ENCODE measurements at regions not wholly inside any gene's neighbourhood (a gene's known extent, or its start where the extent isn't known, plus 50 kb on each side); places are given as distances from the start of the nearest gene placed in this dataset.
A peak's percentile ranks its signal among the peaks of the same experiment; 100 is the strongest.

- no peak for DNase-seq (ENCODE audit: low spot score)
Measured at GRCh38 chr5:33321026-33321425, 119.7 kb upstream of the TARS1 start.

- DNase-seq (ENCODE audit: low spot score), result no peak
Measured at GRCh38 chr5:33322632-33323031, 118.1 kb upstream of the TARS1 start.

- DNase-seq (ENCODE audit: low spot score), result no peak
Measured at GRCh38 chr5:33324667-33325307, 116.0 kb upstream of the TARS1 start.

- DNase-seq (ENCODE audit: low spot score), result no peak
Measured at GRCh38 chr5:33328818-33329217, 111.9 kb upstream of the TARS1 start.

- DNase-seq (ENCODE audit: low spot score), result no peak
Measured at GRCh38 chr5:33329891-33330290, 110.9 kb upstream of the TARS1 start.

GRCh38 chr5:33330426-33330825, 110.3 kb upstream of the TARS1 start:
- DNase-seq (ENCODE audit: low spot score), result no peak

- no peak for DNase-seq (ENCODE audit: low spot score)
Measured at GRCh38 chr5:33330992-33331391, 109.8 kb upstream of the TARS1 start.

- no peak for DNase-seq (ENCODE audit: low spot score)
Measured at GRCh38 chr5:33332804-33333203, 108.0 kb upstream of the TARS1 start.

- no peak for DNase-seq (ENCODE audit: low spot score)
Measured at GRCh38 chr5:33334829-33335228, 105.9 kb upstream of the TARS1 start.

- no peak for DNase-seq (ENCODE audit: low spot score)
Measured at GRCh38 chr5:33336891-33337636, 103.7 kb upstream of the TARS1 start.

GRCh38 chr5:33337637-33337992, 103.2 kb upstream of the TARS1 start:
- no peak for DNase-seq (ENCODE audit: low spot score)

- no peak for DNase-seq (ENCODE audit: low spot score)
Measured at GRCh38 chr5:33338336-33339110, 102.2 kb upstream of the TARS1 start.

- no peak for DNase-seq (ENCODE audit: low spot score)
Measured at GRCh38 chr5:33339413-33339812, 101.4 kb upstream of the TARS1 start.

GRCh38 chr5:33340195-33340594, 100.6 kb upstream of the TARS1 start:
- no peak for DNase-seq (ENCODE audit: low spot score)

- no peak for DNase-seq (ENCODE audit: low spot score)
Measured at GRCh38 chr5:33341351-33341750, 99.4 kb upstream of the TARS1 start.

- no peak for DNase-seq (ENCODE audit: low spot score)
Measured at GRCh38 chr5:33343676-33344327, 97.0 kb upstream of the TARS1 start.

GRCh38 chr5:33346534-33346933, 94.2 kb upstream of the TARS1 start:
- no peak for DNase-seq (ENCODE audit: low spot score)

- no peak for DNase-seq (ENCODE audit: low spot score)
Measured at GRCh38 chr5:33361781-33362180, 79.0 kb upstream of the TARS1 start.

- DNase-seq (ENCODE audit: low spot score), result peak; percentile 5
Measured at GRCh38 chr5:33362915-33363314, 77.8 kb upstream of the TARS1 start.

- no peak for DNase-seq (ENCODE audit: low spot score)
Measured at GRCh38 chr5:33363537-33363936, 77.2 kb upstream of the TARS1 start.

- DNase-seq (ENCODE audit: low spot score), result no peak
Measured at GRCh38 chr5:33364406-33364805, 76.4 kb upstream of the TARS1 start.

GRCh38 chr5:33367416-33367815, 73.3 kb upstream of the TARS1 start:
- no peak for DNase-seq (ENCODE audit: low spot score)

Data from SK-N-DZ (cell line).